Cardiac muscle cell (in vitro differentiated cells and primary cell): ENCODE measurements at regions not wholly inside any gene's neighbourhood (a gene's known extent, or its start where the extent isn't known, plus 50 kb on each side); places are given as distances from the start of the nearest gene placed in this dataset.

Experiments used
- DNase-seq, 2 donors: peaks; one replicate each; pipeline versions ENCODE4 v3.0.0 to v3.0.0-alpha.2; 2010 to 2017; ENCODE audit warnings: low read depth in 1 of 2, low spot score in 1 of 2
- H3K27ac ChIP-seq: fragments of 200-600 bp; sonication (generic); 2 replicates; pipeline ENCODE4 v1.5.1; 2016
- H3K27me3 ChIP-seq: fragments of 200-600 bp; sonication (generic); 2 replicates; pipeline ENCODE4 v1.6.0; 2016; ENCODE audit warnings: control low read depth
- H3K36me3 ChIP-seq: fragments of 200-600 bp; sonication (generic); 2 replicates; pipeline ENCODE4 v1.5.1; 2016; ENCODE audit warnings: control low read depth
- H3K4me1 ChIP-seq: fragments of 200-600 bp; sonication (generic); 2 replicates; pipeline ENCODE4 v1.8.1; 2017; ENCODE audit warnings: low read depth, mild to moderate bottlenecking, mixed run types
- H3K4me3 ChIP-seq: fragments of 200-600 bp; sonication (generic); 2 replicates; pipeline ENCODE4 v1.5.1; 2016; ENCODE audit warnings: mild to moderate bottlenecking
- H3K9me3 ChIP-seq: fragments of 200-600 bp; sonication (generic); 2 replicates; pipeline ENCODE4 v1.5.1; 2017; ENCODE audit warnings: low read depth, mild to moderate bottlenecking, control low read depth
- TF ChIP-seq, protein P1 (sequence below): IDR thresholded peaks from 2 replicates; pipeline ENCODE4 v1.5.1; 2012; ENCODE audit warnings: low read depth, mild to moderate bottlenecking, low read length

DNA sequence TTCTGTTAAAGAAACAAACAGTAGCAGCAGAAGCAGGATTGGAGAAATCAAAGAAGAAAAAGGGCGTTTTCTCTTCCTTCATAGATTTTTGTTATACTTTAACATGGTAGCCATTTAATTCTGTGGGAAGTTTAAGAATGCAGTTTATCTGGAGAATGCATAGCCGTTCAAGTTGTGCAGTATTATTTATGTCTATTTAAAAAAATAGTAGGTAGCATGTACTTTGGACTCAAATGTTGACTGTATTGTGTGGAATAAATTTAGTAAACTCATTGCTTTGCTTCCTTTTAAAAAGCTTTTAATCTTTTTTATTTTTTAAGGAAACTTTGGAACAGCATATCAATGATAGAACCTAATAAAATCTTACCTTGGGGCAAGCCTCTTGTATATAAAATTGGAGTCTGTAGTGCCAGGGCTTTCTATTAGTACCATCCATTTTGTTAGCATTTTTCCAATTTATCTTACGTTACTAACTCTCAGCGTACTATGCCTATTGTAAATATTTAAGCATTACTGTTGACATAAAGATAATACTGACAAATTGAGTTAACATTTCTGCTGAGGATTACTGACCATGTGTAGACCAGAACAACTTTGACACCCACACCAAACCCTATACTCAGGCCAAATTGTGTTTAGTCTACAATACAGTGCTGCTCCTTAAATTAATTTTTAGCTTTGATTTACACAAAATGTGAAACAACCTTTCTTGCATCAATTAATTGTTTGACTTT, 291.1 kb downstream of the NNT start:
- H3K36me3 ChIP-seq = no peaks in the 10 kb centered on the region
- no peak for DNase-seq
- no peak overlapping the region for H3K27ac ChIP-seq
- no peak overlapping the region for H3K4me3 ChIP-seq
- TF ChIP-seq, protein P1, sequence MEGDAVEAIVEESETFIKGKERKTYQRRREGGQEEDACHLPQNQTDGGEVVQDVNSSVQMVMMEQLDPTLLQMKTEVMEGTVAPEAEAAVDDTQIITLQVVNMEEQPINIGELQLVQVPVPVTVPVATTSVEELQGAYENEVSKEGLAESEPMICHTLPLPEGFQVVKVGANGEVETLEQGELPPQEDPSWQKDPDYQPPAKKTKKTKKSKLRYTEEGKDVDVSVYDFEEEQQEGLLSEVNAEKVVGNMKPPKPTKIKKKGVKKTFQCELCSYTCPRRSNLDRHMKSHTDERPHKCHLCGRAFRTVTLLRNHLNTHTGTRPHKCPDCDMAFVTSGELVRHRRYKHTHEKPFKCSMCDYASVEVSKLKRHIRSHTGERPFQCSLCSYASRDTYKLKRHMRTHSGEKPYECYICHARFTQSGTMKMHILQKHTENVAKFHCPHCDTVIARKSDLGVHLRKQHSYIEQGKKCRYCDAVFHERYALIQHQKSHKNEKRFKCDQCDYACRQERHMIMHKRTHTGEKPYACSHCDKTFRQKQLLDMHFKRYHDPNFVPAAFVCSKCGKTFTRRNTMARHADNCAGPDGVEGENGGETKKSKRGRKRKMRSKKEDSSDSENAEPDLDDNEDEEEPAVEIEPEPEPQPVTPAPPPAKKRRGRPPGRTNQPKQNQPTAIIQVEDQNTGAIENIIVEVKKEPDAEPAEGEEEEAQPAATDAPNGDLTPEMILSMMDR = no peak
- H3K4me1 ChIP-seq = peaks cover 2% of the 10 kb centered on the region
- no peaks in the 10 kb centered on the region for H3K27me3 ChIP-seq
- H3K9me3 ChIP-seq = no peaks in the 10 kb centered on the region

- Histone ChIP-seq H3K4me3 (no peak overlapping the region), H3K4me1 (peaks cover 4% of the 10 kb centered on the region), H3K27me3 (no peaks in the 10 kb centered on the region), H3K9me3 (no peaks in the 10 kb centered on the region), H3K27ac (no peak overlapping the region), H3K36me3 (no peaks in the 10 kb centered on the region)
- no peak for DNase-seq
- TF ChIP-seq, protein P1 = no peak
Measured at GRCh38 chr5:43891112-43891511, 288.1 kb downstream of the NNT start.

DNA sequence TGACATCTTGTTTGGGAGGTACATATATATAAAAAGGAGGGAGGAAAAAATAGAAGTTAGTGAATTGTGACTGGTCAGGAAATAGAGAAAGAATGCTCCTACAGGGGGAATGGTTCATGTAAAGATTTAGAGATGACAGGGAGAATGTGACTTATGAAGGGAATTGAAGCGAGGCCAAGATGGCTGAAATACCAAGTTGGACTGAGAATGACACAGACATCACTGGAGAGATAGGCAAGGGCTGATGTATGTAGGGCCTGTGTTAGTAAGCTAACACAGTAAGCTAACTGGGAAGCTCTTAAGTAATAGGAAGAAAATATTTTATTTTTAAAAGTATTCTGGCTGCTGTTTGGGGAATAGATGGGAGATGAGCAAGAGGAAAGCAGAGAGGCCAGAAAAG, 286.3 kb downstream of the NNT start:
- H3K36me3 ChIP-seq = no peaks in the 10 kb centered on the region
- H3K4me1 ChIP-seq = peaks cover 4% of the 10 kb centered on the region
- H3K9me3 ChIP-seq = no peaks in the 10 kb centered on the region

DNA sequence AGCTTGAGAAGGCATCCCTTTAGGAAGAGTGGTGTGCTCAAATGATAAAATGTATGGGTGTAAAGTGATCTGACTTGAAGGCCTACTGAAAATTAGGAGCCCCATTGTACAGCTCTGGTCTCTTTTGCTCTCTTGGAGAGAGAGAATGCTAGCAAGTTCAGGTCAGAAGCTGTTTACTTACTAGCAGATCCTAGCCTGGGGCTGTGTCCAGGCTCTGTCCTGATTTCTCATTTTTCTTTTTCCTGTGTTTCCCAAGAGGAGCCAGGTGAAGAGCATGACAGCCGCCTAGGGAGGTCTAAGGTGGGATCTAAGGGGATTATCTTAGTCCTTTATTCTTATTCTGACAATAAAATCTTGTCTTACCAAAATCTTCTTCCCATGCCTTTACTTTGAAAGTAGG, 272.8 kb downstream of the NNT start:
- H3K4me3 ChIP-seq = no peak overlapping the region
- no peak for DNase-seq
- H3K27ac ChIP-seq = no peak overlapping the region
- H3K36me3 ChIP-seq = no peaks in the 10 kb centered on the region
- H3K9me3 ChIP-seq = no peaks in the 10 kb centered on the region
- peaks cover 11% of the 10 kb centered on the region for H3K4me1 ChIP-seq
- TF ChIP-seq, protein P1 = no peak
- H3K27me3 ChIP-seq = no peaks in the 10 kb centered on the region

More for the DNA sequence above, 286.3 kb downstream of the NNT start:
- no peaks in the 10 kb centered on the region for H3K27me3 ChIP-seq
- TF ChIP-seq, protein P1 = no peak
- peak; percentile 5 to 70 for DNase-seq
- peak overlapping the region; percentile 5 for H3K27ac ChIP-seq
- no peak overlapping the region for H3K4me3 ChIP-seq

DNA sequence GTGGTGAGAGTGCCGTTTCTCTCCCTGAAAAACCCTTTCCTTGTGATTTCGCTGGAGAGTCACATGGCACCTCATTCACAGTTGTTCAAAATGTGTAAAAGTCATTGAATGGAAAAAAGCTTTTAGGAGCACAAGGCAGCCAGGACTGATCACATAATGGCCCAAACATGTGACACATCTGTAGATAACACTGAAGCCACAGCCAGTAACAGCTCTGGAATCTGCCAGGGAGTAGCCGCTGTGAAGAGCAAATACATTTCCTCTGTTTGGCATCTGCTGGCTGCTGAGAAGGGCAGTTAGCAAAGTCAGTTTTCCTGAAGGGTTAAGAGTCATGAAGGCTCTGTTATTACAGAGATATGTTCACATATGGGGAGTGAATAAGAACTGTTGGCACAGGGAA, 271.8 kb downstream of the NNT start:
- peak overlapping the region; percentile 4 for H3K27ac ChIP-seq
- no peaks in the 10 kb centered on the region for H3K27me3 ChIP-seq
- DNase-seq = peak; percentile 28 to 57
- H3K36me3 ChIP-seq = no peaks in the 10 kb centered on the region
- H3K4me1 ChIP-seq = peaks cover 11% of the 10 kb centered on the region
- no peaks in the 10 kb centered on the region for H3K9me3 ChIP-seq
- H3K4me3 ChIP-seq = no peak overlapping the region
- TF ChIP-seq, protein P1 = no peak
